PFSK-1 (cell line): ENCODE measurements at regions not wholly inside any gene's neighbourhood (a gene's known extent, or its start where the extent isn't known, plus 50 kb on each side); places are given as distances from the start of the nearest gene placed in this dataset.

Experiments
- FOXP2 ChIP-seq: optimal IDR thresholded peaks from 2 replicates; pipeline ENCODE3; 2011; ENCODE audit warnings: borderline replicate concordance, control low read depth, inconsistent platforms; ENCODE audit not compliant: insufficient read depth; ENCODE audit errors: extremely low read length, extremely low read depth
- POLR2AphosphoS5 ChIP-seq: IDR thresholded peaks from 2 replicates; pipeline ENCODE4 v1.6.1; 2012; ENCODE audit warnings: low read depth, mild to moderate bottlenecking, control low read depth, low read length, moderate library complexity
- SIN3A ChIP-seq: IDR thresholded peaks from 2 replicates; pipeline ENCODE4 v1.6.1; 2012; ENCODE audit warnings: mild to moderate bottlenecking, low read length, moderate library complexity, borderline replicate concordance; ENCODE audit not compliant: insufficient read depth
- TAF1 ChIP-seq: IDR thresholded peaks from 2 replicates; pipeline ENCODE4 v1.6.1; 2012; ENCODE audit warnings: low read length, control low read depth, borderline replicate concordance; ENCODE audit not compliant: insufficient read depth
- TF ChIP-seq, protein P1 (sequence below), 2 experiments: IDR thresholded peaks; 2 replicates each; pipeline versions ENCODE4 v1.6.1 to v1.8.0; 2011 to 2012; ENCODE audit warnings: low read depth in 2 of 2, low read length in 2 of 2, control low read depth in 1 of 2, inconsistent platforms in 1 of 2, mild to moderate bottlenecking in 1 of 2, moderate library complexity in 1 of 2; ENCODE audit not compliant: insufficient read depth in 1 of 2

DNA sequence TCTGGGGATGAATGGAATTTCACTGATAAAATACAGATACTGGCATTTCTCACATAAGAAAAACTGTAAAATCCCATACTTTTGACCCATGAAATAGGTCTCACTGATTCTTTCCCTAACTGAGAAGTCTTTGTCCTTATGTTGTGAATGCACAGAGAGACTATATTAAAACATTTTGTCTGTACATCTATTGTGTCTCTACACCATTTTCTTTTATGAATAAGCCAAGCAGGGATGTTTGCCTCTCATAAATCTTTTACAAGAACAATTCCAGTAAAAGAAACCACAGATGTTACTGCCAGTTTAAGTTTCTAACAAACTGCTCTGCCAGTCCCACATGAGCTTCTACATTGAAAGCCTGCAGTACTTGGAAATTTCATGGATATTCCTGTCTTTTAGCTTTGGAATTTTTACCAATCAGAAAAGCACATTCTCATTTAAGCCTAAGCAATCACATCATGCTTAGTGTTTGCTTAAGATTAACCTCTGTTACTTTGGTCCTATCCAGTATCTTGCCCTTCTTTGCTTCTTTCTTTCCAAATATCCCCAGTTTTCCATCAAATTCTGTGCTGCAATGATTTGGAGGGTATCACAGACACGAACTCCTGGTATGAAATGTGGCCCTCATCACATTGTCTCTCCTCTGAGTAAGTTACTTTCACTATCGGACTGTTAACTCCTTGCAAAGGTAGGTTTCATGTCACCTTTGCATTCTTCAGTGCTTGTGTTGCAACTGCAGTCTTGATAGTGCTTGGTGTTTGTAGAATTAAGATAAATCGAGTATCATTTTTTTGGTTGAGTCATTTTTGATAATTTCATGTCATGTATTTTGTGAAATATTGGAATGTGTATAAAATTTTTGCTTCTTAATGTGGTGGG is 415.1 kb upstream of the ADAMTSL1 start:
- no peak for TF ChIP-seq TAF1
- no peak for TF ChIP-seq POLR2AphosphoS5
- TF ChIP-seq, protein P1, sequence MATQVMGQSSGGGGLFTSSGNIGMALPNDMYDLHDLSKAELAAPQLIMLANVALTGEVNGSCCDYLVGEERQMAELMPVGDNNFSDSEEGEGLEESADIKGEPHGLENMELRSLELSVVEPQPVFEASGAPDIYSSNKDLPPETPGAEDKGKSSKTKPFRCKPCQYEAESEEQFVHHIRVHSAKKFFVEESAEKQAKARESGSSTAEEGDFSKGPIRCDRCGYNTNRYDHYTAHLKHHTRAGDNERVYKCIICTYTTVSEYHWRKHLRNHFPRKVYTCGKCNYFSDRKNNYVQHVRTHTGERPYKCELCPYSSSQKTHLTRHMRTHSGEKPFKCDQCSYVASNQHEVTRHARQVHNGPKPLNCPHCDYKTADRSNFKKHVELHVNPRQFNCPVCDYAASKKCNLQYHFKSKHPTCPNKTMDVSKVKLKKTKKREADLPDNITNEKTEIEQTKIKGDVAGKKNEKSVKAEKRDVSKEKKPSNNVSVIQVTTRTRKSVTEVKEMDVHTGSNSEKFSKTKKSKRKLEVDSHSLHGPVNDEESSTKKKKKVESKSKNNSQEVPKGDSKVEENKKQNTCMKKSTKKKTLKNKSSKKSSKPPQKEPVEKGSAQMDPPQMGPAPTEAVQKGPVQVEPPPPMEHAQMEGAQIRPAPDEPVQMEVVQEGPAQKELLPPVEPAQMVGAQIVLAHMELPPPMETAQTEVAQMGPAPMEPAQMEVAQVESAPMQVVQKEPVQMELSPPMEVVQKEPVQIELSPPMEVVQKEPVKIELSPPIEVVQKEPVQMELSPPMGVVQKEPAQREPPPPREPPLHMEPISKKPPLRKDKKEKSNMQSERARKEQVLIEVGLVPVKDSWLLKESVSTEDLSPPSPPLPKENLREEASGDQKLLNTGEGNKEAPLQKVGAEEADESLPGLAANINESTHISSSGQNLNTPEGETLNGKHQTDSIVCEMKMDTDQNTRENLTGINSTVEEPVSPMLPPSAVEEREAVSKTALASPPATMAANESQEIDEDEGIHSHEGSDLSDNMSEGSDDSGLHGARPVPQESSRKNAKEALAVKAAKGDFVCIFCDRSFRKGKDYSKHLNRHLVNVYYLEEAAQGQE (IDR thresholded peaks at IDR 0.05; ENCODE audit: insufficient read depth in 1 of 2, low read depth in 2 of 2, low read length in 2 of 2) = no peak
- no peak for TF ChIP-seq SIN3A
- TF ChIP-seq FOXP2 = no peak
